HCT116 (cell line): ENCODE measurements at regions not wholly inside any gene's neighbourhood (a gene's known extent, or its start where the extent isn't known, plus 50 kb on each side); places are given as distances from the start of the nearest gene placed in this dataset.

Source experiments
- ATAC-seq: fragments of 200-7000 bp; cut with Tn5 transposase; 2 replicates; pipeline ENCODE4 v1.9.1; 2020; ENCODE audit warnings: mild to moderate bottlenecking, moderate library complexity
- BruUV-seq: library from RNA; stranded (reverse); fragments of 400-500 nt; replicated peaks from 2 replicates; lab custom pipeline; 2021; lab: Mats Ljungman, UMichigan
- CTCF ChIA-PET: fragments of 300-600 bp; sonication (Branson Sonifier 250); formaldehyde crosslinking; loops from one replicate; lab custom pipeline; 2021; ENCODE audit warnings: antibody characterized with exemption; lab: Charles Lee
- POLR2A ChIA-PET: fragments of 300-600, 350-600 bp; sonication (Branson Sonifier 250); formaldehyde crosslinking; loops from one replicate; lab custom pipeline; 2021; ENCODE audit warnings: antibody characterized with exemption; lab: Charles Lee
- RAD21 ChIA-PET, 2 experiments: fragments of 300-600 bp; sonication (Branson Sonifier 250); formaldehyde crosslinking; loops; one replicate each; lab custom pipeline; 2023; ENCODE audit warnings: low total read pairs in 2 of 2; ENCODE audit not compliant: uncharacterized antibody in 2 of 2, unreplicated experiment in 2 of 2, low non-redundant PET in 1 of 2; lab: Charles Lee
- DNase-seq: peaks from one replicate; pipeline ENCODE4 v3.0.0-alpha.2; 2010; ENCODE audit warnings: low read depth, low spot score
- H2AFZ ChIP-seq: fragments of 200-600 bp; shearing (Covaris generic), sonication (generic); 2 replicates; pipeline ENCODE4 v1.6.1; 2017; ENCODE audit warnings: low read depth, mixed run types, mixed read lengths, antibody characterized with exemption, low read length; ENCODE audit not compliant: poor library complexity, severe bottlenecking
- H3K27ac ChIP-seq: 2 replicates; pipeline ENCODE4 v1.5.1; 2012; ENCODE audit warnings: low read depth, low read length
- H3K27me3 ChIP-seq: fragments of 200-600 bp; sonication (generic); 2 replicates; pipeline ENCODE4 v1.6.1; 2016; ENCODE audit warnings: mixed run types, low read length, mixed read lengths; ENCODE audit not compliant: insufficient read depth
- H3K36me3 ChIP-seq, 2 experiments: fragments of 200-500 bp in 1 of 2; fragments of 200-600 bp in 1 of 2; sonication (Bioruptor generic) in 1 of 2; sonication (generic) in 1 of 2; 2 replicates each; pipeline versions ENCODE4 v1.5.1 to v1.6.1; 2014 to 2016; ENCODE audit warnings: low read length in 2 of 2, inconsistent platforms in 1 of 2, mixed read lengths in 1 of 2, mixed run types in 1 of 2; ENCODE audit not compliant: insufficient read depth in 2 of 2, control insufficient read depth in 1 of 2
- H3K4me1 ChIP-seq, 2 experiments: fragments of 200-600 bp in 1 of 2; sonication (generic) in 1 of 2; 2 replicates each; pipeline versions ENCODE4 v1.5.1 to v1.6.1; 2012 to 2017; ENCODE audit warnings: low read length in 2 of 2, inconsistent platforms in 1 of 2, mild to moderate bottlenecking in 1 of 2, mixed read lengths in 1 of 2, mixed run types in 1 of 2, moderate library complexity in 1 of 2; ENCODE audit not compliant: insufficient read depth in 2 of 2, control insufficient read depth in 1 of 2
- H3K4me2 ChIP-seq: fragments of 200-600 bp; sonication (generic); 2 replicates; pipeline ENCODE4 v1.6.1; 2017; ENCODE audit warnings: mixed run types, low read length, mixed read lengths
- H3K4me3 ChIP-seq, 2 experiments: fragments of 200-600 bp in 1 of 2; sonication (generic) in 1 of 2; replicated peaks in 1 of 2; 2 replicates each; pipeline ENCODE4 v1.5.1; 2011 to 2016; ENCODE audit warnings: low read length in 2 of 2, control low read depth in 1 of 2, low read depth in 1 of 2, mild to moderate bottlenecking in 1 of 2, mixed read lengths in 1 of 2, mixed run types in 1 of 2
- H3K79me2 ChIP-seq: fragments of 200-600 bp; sonication (generic); 2 replicates; pipeline ENCODE4 v1.6.1; 2017; ENCODE audit warnings: mild to moderate bottlenecking, mixed run types, low read length, moderate library complexity, mixed read lengths; ENCODE audit not compliant: insufficient read depth
- H3K9ac ChIP-seq: fragments of 200-600 bp; sonication (generic); 2 replicates; pipeline ENCODE4 v1.6.1; 2016; ENCODE audit warnings: low read length, mixed read lengths
- H3K9me2 ChIP-seq: fragments of 200-600 bp; sonication (generic), shearing (Covaris generic); 2 replicates; pipeline ENCODE4 v1.6.1; 2017; ENCODE audit warnings: mixed run types, mild to moderate bottlenecking, moderate library complexity; ENCODE audit not compliant: insufficient read depth
- H3K9me3 ChIP-seq, 2 experiments: fragments of 200-500 bp in 1 of 2; fragments of 200-600 bp in 1 of 2; sonication (Bioruptor generic) in 1 of 2; sonication (generic) in 1 of 2; 2 replicates each; pipeline ENCODE4 v1.6.1; 2014 to 2017; ENCODE audit warnings: low read length in 2 of 2, mixed read lengths in 2 of 2, inconsistent platforms in 1 of 2, low read depth in 1 of 2, mild to moderate bottlenecking in 1 of 2, mixed run types in 1 of 2, moderate library complexity in 1 of 2; ENCODE audit not compliant: control insufficient read depth in 1 of 2, insufficient read depth in 1 of 2
- H4K20me1 ChIP-seq: fragments of 200-600 bp; sonication (generic), shearing (Covaris generic); 2 replicates; pipeline ENCODE4 v1.6.1; 2017; ENCODE audit warnings: mixed run types, mild to moderate bottlenecking, moderate library complexity; ENCODE audit not compliant: insufficient read depth
- CBX3 ChIP-seq: IDR thresholded peaks from 2 replicates; pipeline ENCODE4 v1.6.1; 2012; ENCODE audit warnings: low read depth
- CEBPB ChIP-seq: IDR thresholded peaks from 2 replicates; pipeline ENCODE4 v1.6.1; 2012; ENCODE audit warnings: low read depth
- EGR1 ChIP-seq: IDR thresholded peaks from 2 replicates; pipeline ENCODE4 v1.6.1; 2012; ENCODE audit warnings: low read depth
- ELF1 ChIP-seq: IDR thresholded peaks from 2 replicates; pipeline ENCODE4 v1.6.1; 2012; ENCODE audit warnings: low read depth, borderline replicate concordance
- EZH2 ChIP-seq: fragments of 200-600 bp; sonication (generic); IDR thresholded peaks from 2 replicates; pipeline ENCODE4 v1.6.1; 2017; ENCODE audit warnings: antibody characterized with exemption, mixed run types
- FOSL1 ChIP-seq: IDR thresholded peaks from 2 replicates; pipeline ENCODE4 v1.6.1; 2012; ENCODE audit warnings: low read depth
- JUND ChIP-seq: IDR thresholded peaks from 2 replicates; pipeline ENCODE4 v1.6.1; 2012
- POLR2A ChIP-seq: IDR thresholded peaks from 2 replicates; pipeline ENCODE4 v1.7.0; 2011; ENCODE audit warnings: borderline replicate concordance; ENCODE audit not compliant: insufficient read depth, insufficient read length; ENCODE audit errors: extremely low read depth
- RAD21 ChIP-seq: IDR thresholded peaks from 2 replicates; pipeline ENCODE4 v1.6.1; 2012; ENCODE audit warnings: low read depth, mild to moderate bottlenecking
- SIN3A ChIP-seq: IDR thresholded peaks from 2 replicates; pipeline ENCODE4 v1.6.1; 2012; ENCODE audit warnings: low read depth
- SRF ChIP-seq: IDR thresholded peaks from 2 replicates; pipeline ENCODE4 v1.6.1; 2012; ENCODE audit warnings: low read depth
- TCF7L2 ChIP-seq: IDR thresholded peaks from 2 replicates; pipeline ENCODE4 v1.7.0; 2011; ENCODE audit warnings: borderline replicate concordance, inconsistent platforms; ENCODE audit not compliant: insufficient read depth, insufficient read length; ENCODE audit errors: extremely low read depth
- YY1 ChIP-seq: IDR thresholded peaks from 2 replicates; pipeline ENCODE4 v1.6.1; 2011; ENCODE audit warnings: low read length, low read depth, moderate library complexity, mild to moderate bottlenecking; ENCODE audit not compliant: insufficient replicate concordance; ENCODE audit errors: extremely low read depth
- intact Hi-C: fragments of 100-400 bp; cut with micrococcal nuclease; formaldehyde crosslinking; loops from 2 replicates; pipeline ENCODE4 v1.10.0; 2022
- TF ChIP-seq, protein P1 (sequence below): IDR thresholded peaks from 2 replicates; pipeline ENCODE4 v1.6.1; 2012
- TF ChIP-seq, protein P2 (sequence below), 3 experiments: fragments of 200-600 bp in 1 of 3; sonication (generic) in 1 of 3; IDR thresholded peaks in 2 of 3; conservative IDR thresholded peaks in 1 of 3; 2 replicates each; pipeline ENCODE4 v1.5.1; 2012 to 2017; ENCODE audit warnings: low read depth in 2 of 3, low read length in 2 of 3, antibody characterized with exemption in 1 of 3, borderline replicate concordance in 1 of 3, control low read depth in 1 of 3, mild to moderate bottlenecking in 1 of 3, mixed read lengths in 1 of 3, mixed run types in 1 of 3, moderate library complexity in 1 of 3; ENCODE audit not compliant: insufficient read depth in 1 of 3
- TF ChIP-seq, protein P3 (sequence below): IDR thresholded peaks from 2 replicates; pipeline ENCODE4 v1.6.1; 2011; ENCODE audit warnings: mild to moderate bottlenecking, low read length, moderate library complexity; ENCODE audit not compliant: insufficient replicate concordance; ENCODE audit errors: extremely low read depth

DNA sequence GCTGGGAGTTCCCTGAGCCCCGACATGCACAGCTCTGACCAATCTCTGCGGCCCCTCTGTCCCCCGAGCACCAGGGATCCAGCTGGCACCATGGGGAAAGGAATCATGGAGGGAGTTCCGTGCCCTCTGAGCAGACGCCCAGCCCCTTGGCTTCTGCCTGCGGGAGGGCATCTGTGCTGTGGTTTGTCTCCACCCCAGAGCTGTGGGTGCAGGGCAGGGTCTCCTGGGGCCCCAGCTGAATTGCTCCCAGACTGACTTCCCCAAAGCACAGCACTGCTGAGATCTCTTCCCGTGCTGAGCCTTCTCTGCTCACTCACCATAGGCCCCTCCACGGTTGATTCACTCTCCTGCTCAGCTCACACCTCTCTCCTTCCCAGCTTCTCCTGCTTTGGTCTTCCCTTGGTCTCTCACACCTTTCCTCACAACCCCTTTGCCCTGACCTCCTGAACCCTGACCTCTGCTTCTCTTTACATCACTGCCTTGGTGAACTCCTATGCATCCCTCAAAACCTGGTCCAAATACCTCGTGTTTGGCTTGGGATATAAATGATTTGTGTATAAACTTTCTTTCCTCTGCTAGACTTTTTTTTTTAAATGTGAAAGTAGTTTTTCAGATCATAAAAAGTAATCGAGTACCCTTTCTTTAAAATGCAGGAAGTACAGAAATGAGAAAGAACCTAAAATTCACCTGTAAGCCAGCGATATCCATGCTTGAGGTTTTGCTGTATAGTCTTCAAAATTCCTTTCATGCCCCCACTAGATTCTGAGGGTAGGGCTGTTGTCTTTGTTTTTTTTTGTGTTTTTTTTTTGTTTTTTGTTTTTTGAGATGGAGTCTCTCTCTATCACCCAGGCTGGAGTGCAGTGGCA, 265.3 kb downstream of the SEC14L1 start:
- Histone ChIP-seq H3K4me1 (peaks cover 0 to 26% of the 10 kb centered on the region in 2 experiments; a peak in 2 of 4 replicates), H3K4me2 (no peak overlapping the region), H3K79me2 (peaks cover 79% of the 10 kb centered on the region), H3K4me3 (no peak overlapping the region), H3K9ac (no peak overlapping the region), H3K27ac (no peak overlapping the region), H3K36me3 (0 out of 4 replicates have a peak, but pooled peaks cover 0 to 2% of the 10 kb centered on the region in 2 experiments), H3K9me2 (no peaks in the 10 kb centered on the region), H3K27me3 (no peaks in the 10 kb centered on the region), H3K9me3 (no peaks in the 10 kb centered on the region), H4K20me1 (no peaks in the 10 kb centered on the region; the same call in 1 of the 2 replicates), H2AFZ (no peak overlapping the region)
- BruUV-seq = no TSS peak
- ChIA-PET POLR2A (no interaction called here), CTCF (no interaction called here), RAD21 (interaction anchor here in 1 of 2 experiments (0.6 kb wide), 1 partner anchor 129 kb away, joined by 3 read pairs; no protein-coding TSS in a partner anchor)
- TF ChIP-seq YY1 = no peak
- TF ChIP-seq, protein P1, sequence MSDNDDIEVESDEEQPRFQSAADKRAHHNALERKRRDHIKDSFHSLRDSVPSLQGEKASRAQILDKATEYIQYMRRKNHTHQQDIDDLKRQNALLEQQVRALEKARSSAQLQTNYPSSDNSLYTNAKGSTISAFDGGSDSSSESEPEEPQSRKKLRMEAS = no peak
- no peak for TF ChIP-seq RAD21
- TF ChIP-seq, protein P2, sequence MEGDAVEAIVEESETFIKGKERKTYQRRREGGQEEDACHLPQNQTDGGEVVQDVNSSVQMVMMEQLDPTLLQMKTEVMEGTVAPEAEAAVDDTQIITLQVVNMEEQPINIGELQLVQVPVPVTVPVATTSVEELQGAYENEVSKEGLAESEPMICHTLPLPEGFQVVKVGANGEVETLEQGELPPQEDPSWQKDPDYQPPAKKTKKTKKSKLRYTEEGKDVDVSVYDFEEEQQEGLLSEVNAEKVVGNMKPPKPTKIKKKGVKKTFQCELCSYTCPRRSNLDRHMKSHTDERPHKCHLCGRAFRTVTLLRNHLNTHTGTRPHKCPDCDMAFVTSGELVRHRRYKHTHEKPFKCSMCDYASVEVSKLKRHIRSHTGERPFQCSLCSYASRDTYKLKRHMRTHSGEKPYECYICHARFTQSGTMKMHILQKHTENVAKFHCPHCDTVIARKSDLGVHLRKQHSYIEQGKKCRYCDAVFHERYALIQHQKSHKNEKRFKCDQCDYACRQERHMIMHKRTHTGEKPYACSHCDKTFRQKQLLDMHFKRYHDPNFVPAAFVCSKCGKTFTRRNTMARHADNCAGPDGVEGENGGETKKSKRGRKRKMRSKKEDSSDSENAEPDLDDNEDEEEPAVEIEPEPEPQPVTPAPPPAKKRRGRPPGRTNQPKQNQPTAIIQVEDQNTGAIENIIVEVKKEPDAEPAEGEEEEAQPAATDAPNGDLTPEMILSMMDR (IDR thresholded peaks at IDR 0.05 in 2 of 3, conservative IDR thresholded peaks at IDR 0.05 in 1 of 3; ENCODE audit: borderline replicate concordance in 1 of 3, insufficient read depth in 1 of 3, low read depth in 2 of 3, low read length in 2 of 3) = no peak
- no peak for TF ChIP-seq EZH2
- no peak for TF ChIP-seq SIN3A
- no peak for TF ChIP-seq SRF
- no peak for TF ChIP-seq ELF1
- no peak for TF ChIP-seq JUND
- TF ChIP-seq FOSL1 = no peak
- TF ChIP-seq CBX3 = no peak
- TF ChIP-seq TCF7L2 = no peak
- no peak for TF ChIP-seq EGR1
- no peak for TF ChIP-seq CEBPB
- TF ChIP-seq, protein P3, sequence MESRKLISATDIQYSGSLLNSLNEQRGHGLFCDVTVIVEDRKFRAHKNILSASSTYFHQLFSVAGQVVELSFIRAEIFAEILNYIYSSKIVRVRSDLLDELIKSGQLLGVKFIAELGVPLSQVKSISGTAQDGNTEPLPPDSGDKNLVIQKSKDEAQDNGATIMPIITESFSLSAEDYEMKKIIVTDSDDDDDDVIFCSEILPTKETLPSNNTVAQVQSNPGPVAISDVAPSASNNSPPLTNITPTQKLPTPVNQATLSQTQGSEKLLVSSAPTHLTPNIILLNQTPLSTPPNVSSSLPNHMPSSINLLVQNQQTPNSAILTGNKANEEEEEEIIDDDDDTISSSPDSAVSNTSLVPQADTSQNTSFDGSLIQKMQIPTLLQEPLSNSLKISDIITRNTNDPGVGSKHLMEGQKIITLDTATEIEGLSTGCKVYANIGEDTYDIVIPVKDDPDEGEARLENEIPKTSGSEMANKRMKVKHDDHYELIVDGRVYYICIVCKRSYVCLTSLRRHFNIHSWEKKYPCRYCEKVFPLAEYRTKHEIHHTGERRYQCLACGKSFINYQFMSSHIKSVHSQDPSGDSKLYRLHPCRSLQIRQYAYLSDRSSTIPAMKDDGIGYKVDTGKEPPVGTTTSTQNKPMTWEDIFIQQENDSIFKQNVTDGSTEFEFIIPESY = no peak
- no peak for TF ChIP-seq POLR2A
- intact Hi-C loops = no loop called here
- DNase-seq (no peak), ATAC-seq (no peak)
